K562 (cell line): ENCODE measurements at regions not wholly inside any gene's neighbourhood (a gene's known extent, or its start where the extent isn't known, plus 50 kb on each side); places are given as distances from the start of the nearest gene placed in this dataset.
"Not testable (repeated sequence)": the region's sequence is repeated elsewhere in the genome, so short reads cannot be mapped to it uniquely, and the experiment has no call there.

ENCODE experiments used
- ATAC-seq: fragments of 200-7000 bp; cut with Tn5 transposase; 3 replicates; pipeline ENCODE4 v1.9.1; 2020; ENCODE audit warnings: moderate library complexity
- BruUV-seq: library from RNA; stranded (reverse); fragments of 400-500 nt; replicated peaks from 2 replicates; lab custom pipeline; 2021; lab: Mats Ljungman, UMichigan
- CTCF ChIA-PET: fragments of 300-600 bp; formaldehyde crosslinking; extraction: SDS; loops from one replicate; lab custom pipeline; 2021; ENCODE audit warnings: low intra/inter-chr PET ratio; lab: Yijun Ruan, JAX
- POLR2A ChIA-PET: fragments of 300-600, 350-650 bp; sonication (Branson Sonifier 250); formaldehyde crosslinking; extraction: SDS; loops from one replicate; lab custom pipeline; 2021; ENCODE audit warnings: antibody characterized with exemption, inconsistent platforms; lab: Yijun Ruan, JAX
- DNase-seq, 4 experiments: peaks; one replicate each; pipeline versions ENCODE4 v3.0.0 to v3.0.0-alpha.2; 2011 to 2018; ENCODE audit warnings: low spot score in 3 of 4, mixed read lengths in 3 of 4; ENCODE audit errors: extremely low read depth in 1 of 4
- FAIRE-seq: peaks from 2 replicates; lab custom pipeline; 2011; peaks lifted over from hg19 to GRCh38; lab: Jason Lieb, UNC
- H2AFZ ChIP-seq: 2 replicates; pipeline ENCODE4 v1.6.0; 2011; ENCODE audit warnings: low read depth, low read length, control low read depth, inconsistent platforms
- H3K27ac ChIP-seq: fragments of 200-600 bp; 3 replicates; pipeline ENCODE4 v1.8.0; 2011; ENCODE audit warnings: low read depth, mild to moderate bottlenecking, control low read depth, inconsistent platforms, low read length, moderate library complexity, mixed read lengths; ENCODE audit errors: extremely low read depth
- H3K27me3 ChIP-seq, 2 experiments: fragments of 300-600 bp in 1 of 2; 2 replicates in 1 of 2; 3 replicates in 1 of 2; pipeline versions ENCODE4 v1.6.0 to v1.8.0; 2011; ENCODE audit warnings: inconsistent platforms in 2 of 2, low read length in 2 of 2, mild to moderate bottlenecking in 1 of 2, mixed read lengths in 1 of 2, moderate library complexity in 1 of 2; ENCODE audit not compliant: control insufficient read depth in 2 of 2, insufficient read depth in 2 of 2
- H3K36me3 ChIP-seq: fragments of 300-600 bp; 3 replicates; pipeline ENCODE4 v1.8.0; 2011; ENCODE audit warnings: mild to moderate bottlenecking, low read length, inconsistent platforms; ENCODE audit not compliant: control insufficient read depth, insufficient read depth
- H3K4me1 ChIP-seq, 2 experiments: fragments of 200-600 bp in 1 of 2; replicated peaks in 1 of 2; 2 replicates in 1 of 2; 3 replicates in 1 of 2; pipeline versions ENCODE4 v1.5.1 to v1.8.0; 2011; ENCODE audit warnings: inconsistent platforms in 2 of 2, low read length in 2 of 2, mild to moderate bottlenecking in 1 of 2, mixed read lengths in 1 of 2, moderate library complexity in 1 of 2; ENCODE audit not compliant: control insufficient read depth in 2 of 2, insufficient read depth in 2 of 2
- H3K4me2 ChIP-seq: 2 replicates; pipeline ENCODE4 v1.6.1; 2011; ENCODE audit warnings: low read length, control low read depth, inconsistent platforms, mixed read lengths; ENCODE audit not compliant: insufficient read depth
- H3K4me3 ChIP-seq: fragments of 200-600 bp; sonication (generic), shearing (Covaris generic); 2 replicates; pipeline ENCODE4 v1.5.1; 2016; ENCODE audit warnings: control low read depth, inconsistent platforms
- H3K79me2 ChIP-seq: fragments of 200-600 bp; 3 replicates; pipeline ENCODE4 v1.8.0; 2011; ENCODE audit warnings: low read length, inconsistent platforms; ENCODE audit not compliant: control insufficient read depth, insufficient read depth
- H3K9ac ChIP-seq, 2 experiments: 2 replicates each; pipeline versions ENCODE4 v1.6.0 to v1.6.1; 2011; ENCODE audit warnings: low read depth in 2 of 2, low read length in 2 of 2, control low read depth in 1 of 2, inconsistent platforms in 1 of 2, mild to moderate bottlenecking in 1 of 2, mixed read lengths in 1 of 2; ENCODE audit not compliant: insufficient read depth in 1 of 2
- H3K9me1 ChIP-seq: one replicate; pipeline ENCODE4 v1.6.0; 2011; ENCODE audit warnings: inconsistent platforms, mild to moderate bottlenecking, low read length, moderate library complexity; ENCODE audit not compliant: control insufficient read depth, insufficient read depth
- H3K9me3 ChIP-seq: replicated peaks from 2 replicates; pipeline ENCODE4 v1.5.1; 2011; ENCODE audit warnings: low read depth, low read length, inconsistent platforms; ENCODE audit not compliant: control insufficient read depth, insufficient read depth
- H4K20me1 ChIP-seq: replicated peaks from 2 replicates; pipeline ENCODE4 v1.6.1; 2011; ENCODE audit warnings: low read length, inconsistent platforms, mixed read lengths; ENCODE audit not compliant: control insufficient read depth, insufficient read depth
- MAX ChIP-seq: sonication (generic); formaldehyde crosslinking; IDR thresholded peaks from 2 replicates; pipeline ENCODE4 v1.9.0; 2022; ENCODE audit warnings: mild to moderate bottlenecking, missing genetic modification reagents
- ZNF140 ChIP-seq: fragments of 250-450 bp; sonication (Bioruptor Pico); IDR thresholded peaks from 2 replicates; pipeline ENCODE4 v1.8.0; 2021; ENCODE audit warnings: moderate library complexity, mild to moderate bottlenecking, inconsistent platforms
- WGBS: fragments of 100-300 bp; shearing (Covaris generic); methylation state at CpG from one replicate; pipeline ENCODE4 v1.1.6; 2016; ENCODE audit warnings: low coverage, mixed read lengths; ENCODE audit not compliant: insufficient coverage; ENCODE audit errors: missing lambda C conversion rate; 5-methylcytosine and 5-hydroxymethylcytosine counted together
- in situ Hi-C: fragments of 300-500 bp; cut with MboI; formaldehyde crosslinking; loops from 4 replicates; pipeline ENCODE4 v1.15.0; 2018; ENCODE audit warnings: inconsistent platforms, mixed read lengths
- intact Hi-C: fragments of 100-400 bp; cut with micrococcal nuclease; formaldehyde crosslinking; loops from 2 replicates; pipeline ENCODE4 v1.14.2; 2022

- POLR2A ChIA-PET: no interaction called here
- 1% methylated on average over 6 of the region's 6 CpGs for WGBS
These were observed 484.4 kb downstream of the ATP23 start for GRCh38 chr12:58425481-58426392.

GRCh38 chr12:58426437-58426836 is 485.1 kb downstream of the ATP23 start:
- POLR2A ChIA-PET, CTCF ChIA-PET, BruUV-seq, FAIRE-seq, H3K4me2 ChIP-seq, DNase-seq, H3K9me1 ChIP-seq, H3K79me2 ChIP-seq, H2AFZ ChIP-seq, H3K4me3 ChIP-seq, H4K20me1 ChIP-seq, H3K9ac ChIP-seq, H3K27me3 ChIP-seq, intact Hi-C loops, ATAC-seq, H3K4me1 ChIP-seq, in situ Hi-C loops, H3K9me3 ChIP-seq, H3K27ac ChIP-seq, H3K36me3 ChIP-seq: not testable (repeated sequence)
- WGBS: 0% methylated on average over 3 of the region's 3 CpGs

More at GRCh38 chr12:58425481-58426392, 484.4 kb downstream of the ATP23 start:
- Histone ChIP-seq H3K4me3 (no peak overlapping the region), H4K20me1 (no peaks in the 10 kb centered on the region), H2AFZ (no peak overlapping the region), H3K79me2 (no peaks in the 10 kb centered on the region), H3K9ac (no peak overlapping the region), H3K4me1 (no peaks in the 10 kb centered on the region), H3K9me1 (no peaks in the 10 kb centered on the region), H3K27me3 (no peaks in the 10 kb centered on the region), H3K27ac (no peak overlapping the region), H3K9me3 (no peaks in the 10 kb centered on the region), H3K4me2 (no peak overlapping the region), H3K36me3 (no peaks in the 10 kb centered on the region)
- CTCF ChIA-PET: no interaction called here
- BruUV-seq: no TSS peak
- DNase-seq (no peak), FAIRE-seq (no peak), ATAC-seq (no peak)
- in situ Hi-C loops (no loop called here), intact Hi-C loops (no loop called here)
- TF ChIP-seq MAX (CRISPR knock-in tag) (no peak), ZNF140 (no peak)
